ENCODE measurements at regions not wholly inside any gene's neighbourhood (a gene's known extent, or its start where the extent isn't known, plus 50 kb on each side); places are given as distances from the start of the nearest gene placed in this dataset.

DNA sequence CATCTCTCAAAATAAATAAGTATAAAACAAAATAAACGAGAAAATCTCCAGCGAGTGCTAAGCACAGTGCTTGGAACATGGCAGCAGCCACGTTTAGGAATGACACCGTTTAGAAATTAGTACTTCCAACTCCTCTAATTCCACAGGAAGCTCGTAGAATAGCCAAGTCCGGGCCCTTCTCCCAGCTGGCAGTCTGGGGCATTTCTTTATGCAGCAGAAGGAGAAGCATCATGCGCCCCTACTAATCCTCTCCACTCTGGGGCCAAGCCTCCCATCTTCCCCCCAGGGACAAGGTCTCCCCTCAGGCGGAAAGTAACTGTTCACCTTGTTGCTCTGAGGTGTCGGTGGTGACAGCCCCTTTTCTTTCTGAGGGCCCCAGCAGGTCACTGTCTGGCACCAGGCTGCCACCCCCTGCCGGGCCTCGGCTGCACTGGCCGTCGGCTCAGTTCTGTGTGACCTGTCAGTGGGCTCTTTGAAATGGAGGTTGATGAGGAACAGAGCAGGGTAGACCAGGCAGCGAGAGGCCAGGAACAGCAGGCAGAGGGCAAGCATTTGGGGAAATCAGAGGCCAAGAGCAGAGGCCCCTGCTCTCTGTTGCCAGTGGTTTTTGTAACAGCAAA, 113.5 kb upstream of the WWC1 start:
- no peak overlapping the region for H3K4me3 Mint-ChIP-seq
- no peak overlapping the region for H3K27ac Mint-ChIP-seq
- H3K27me3 Mint-ChIP-seq (ENCODE audit: low read depth), result no peaks in the 10 kb centered on the region
- CTCF ChIA-PET, result no interaction called here
- H3K36me3 Mint-ChIP-seq (ENCODE audit: low read depth), result no peaks in the 10 kb centered on the region
- ATAC-seq (no peak), DNase-seq (no peak)
- H3K9me3 Mint-ChIP-seq (ENCODE audit: insufficient read depth), result no peaks in the 10 kb centered on the region
- POLR2A ChIA-PET, result no interaction called here
- H3K4me1 Mint-ChIP-seq (ENCODE audit: low read depth), result no peaks in the 10 kb centered on the region

GRCh38 chr5:168179192-168179593, 112.3 kb upstream of the WWC1 start:
- DNase-seq (no peak), ATAC-seq (no peak)
- Mint-ChIP-seq H3K36me3 (ENCODE audit: low read depth) (no peaks in the 10 kb centered on the region), H3K27ac (no peak overlapping the region), H3K27me3 (ENCODE audit: low read depth) (no peaks in the 10 kb centered on the region), H3K9me3 (ENCODE audit: insufficient read depth) (no peaks in the 10 kb centered on the region), H3K4me3 (no peak overlapping the region), H3K4me1 (ENCODE audit: low read depth) (no peaks in the 10 kb centered on the region)
- ChIA-PET POLR2A (no interaction called here), CTCF (no interaction called here)

DNA sequence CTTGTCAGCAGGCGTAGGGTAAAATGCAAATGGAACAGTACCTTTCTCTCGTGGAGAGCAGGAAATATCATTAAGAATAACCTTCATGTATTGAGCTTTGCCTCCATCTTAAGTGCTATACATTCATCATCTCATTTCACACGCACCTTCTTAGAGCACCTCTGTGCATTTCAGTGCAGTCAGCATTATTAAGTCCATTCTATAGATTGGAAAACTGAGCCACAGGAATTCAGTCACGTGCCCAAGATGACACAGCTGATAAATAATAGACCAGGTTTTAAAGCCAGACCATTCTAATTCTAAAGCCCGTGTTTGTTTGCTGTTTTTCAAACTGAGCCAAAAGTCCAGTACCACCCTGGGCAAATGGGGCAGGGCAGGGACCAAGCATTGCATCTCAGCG, 109.2 kb upstream of the WWC1 start:
- CTCF ChIA-PET, result no interaction called here
- Mint-ChIP-seq H3K27ac (no peak overlapping the region), H3K27me3 (ENCODE audit: low read depth) (no peaks in the 10 kb centered on the region), H3K36me3 (ENCODE audit: low read depth) (no peaks in the 10 kb centered on the region), H3K9me3 (ENCODE audit: insufficient read depth) (no peaks in the 10 kb centered on the region), H3K4me3 (no peak overlapping the region), H3K4me1 (ENCODE audit: low read depth) (no peaks in the 10 kb centered on the region)
- DNase-seq (no peak), ATAC-seq (no peak)
- POLR2A ChIA-PET, result no interaction called here

GRCh38 chr5:168184103-168184502, 107.3 kb upstream of the WWC1 start:
- CTCF ChIA-PET, result no interaction called here
- Mint-ChIP-seq H3K4me1 (ENCODE audit: low read depth) (no peaks in the 10 kb centered on the region), H3K27ac (no peak overlapping the region), H3K27me3 (ENCODE audit: low read depth) (no peaks in the 10 kb centered on the region), H3K9me3 (ENCODE audit: insufficient read depth) (no peaks in the 10 kb centered on the region), H3K36me3 (ENCODE audit: low read depth) (no peaks in the 10 kb centered on the region), H3K4me3 (no peak overlapping the region)
- POLR2A ChIA-PET, result no interaction called here
- no peak for DNase-seq
- no peak for ATAC-seq

GRCh38 chr5:168186289-168187074, 105.0 kb upstream of the WWC1 start:
- Mint-ChIP-seq H3K27me3 (ENCODE audit: low read depth) (no peaks in the 10 kb centered on the region), H3K27ac (no peak overlapping the region), H3K9me3 (ENCODE audit: insufficient read depth) (no peaks in the 10 kb centered on the region), H3K4me3 (no peak overlapping the region), H3K4me1 (ENCODE audit: low read depth) (no peaks in the 10 kb centered on the region), H3K36me3 (ENCODE audit: low read depth) (no peaks in the 10 kb centered on the region)
- ATAC-seq, result no peak
- ChIA-PET POLR2A (no interaction called here), CTCF (no interaction called here)
- DNase-seq, result no peak

DNA sequence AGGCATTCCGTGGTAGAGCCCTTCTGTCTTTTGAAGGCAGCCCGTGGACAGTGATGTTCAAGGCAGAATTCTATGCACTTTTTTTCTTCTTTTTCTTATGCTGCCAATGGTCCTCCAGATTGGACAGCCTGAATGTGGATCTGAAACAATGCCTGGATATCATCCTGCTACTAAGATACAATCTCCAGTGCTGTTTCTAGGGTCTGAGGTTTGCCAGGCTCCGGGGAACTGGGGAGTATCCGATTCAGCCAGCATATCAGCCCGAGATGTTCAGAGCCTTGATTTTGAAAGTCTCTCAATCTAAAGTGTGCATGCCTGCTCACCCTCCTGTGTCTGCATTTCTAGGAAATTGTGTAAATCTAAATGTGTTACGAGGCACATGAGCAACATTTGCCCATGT, 103.8 kb upstream of the WWC1 start:
- Mint-ChIP-seq H3K9me3 (ENCODE audit: insufficient read depth) (no peaks in the 10 kb centered on the region), H3K27ac (no peak overlapping the region), H3K4me1 (ENCODE audit: low read depth) (no peaks in the 10 kb centered on the region), H3K4me3 (no peak overlapping the region), H3K27me3 (ENCODE audit: low read depth) (no peaks in the 10 kb centered on the region), H3K36me3 (ENCODE audit: low read depth) (no peaks in the 10 kb centered on the region)
- DNase-seq (no peak), ATAC-seq (no peak)
- ChIA-PET CTCF (no interaction called here), POLR2A (no interaction called here)

- no peak for DNase-seq
- POLR2A ChIA-PET, result no interaction called here
- Mint-ChIP-seq H3K27ac (no peak overlapping the region), H3K9me3 (ENCODE audit: insufficient read depth) (no peaks in the 10 kb centered on the region), H3K4me3 (no peak overlapping the region), H3K36me3 (ENCODE audit: low read depth) (no peaks in the 10 kb centered on the region), H3K27me3 (ENCODE audit: low read depth) (no peaks in the 10 kb centered on the region), H3K4me1 (ENCODE audit: low read depth) (no peaks in the 10 kb centered on the region)
- no peak for ATAC-seq
- CTCF ChIA-PET, result no interaction called here
Observed at GRCh38 chr5:168188182-168188581, 103.3 kb upstream of the WWC1 start.

GRCh38 chr5:168192120-168192519, 99.3 kb upstream of the WWC1 start:
- Mint-ChIP-seq H3K9me3 (ENCODE audit: insufficient read depth) (no peaks in the 10 kb centered on the region), H3K27me3 (ENCODE audit: low read depth) (no peaks in the 10 kb centered on the region), H3K4me3 (no peak overlapping the region), H3K27ac (no peak overlapping the region), H3K36me3 (ENCODE audit: low read depth) (no peaks in the 10 kb centered on the region), H3K4me1 (ENCODE audit: low read depth) (no peaks in the 10 kb centered on the region)
- ChIA-PET CTCF (no interaction called here), POLR2A (no interaction called here)
- DNase-seq (no peak), ATAC-seq (no peak)

DNA sequence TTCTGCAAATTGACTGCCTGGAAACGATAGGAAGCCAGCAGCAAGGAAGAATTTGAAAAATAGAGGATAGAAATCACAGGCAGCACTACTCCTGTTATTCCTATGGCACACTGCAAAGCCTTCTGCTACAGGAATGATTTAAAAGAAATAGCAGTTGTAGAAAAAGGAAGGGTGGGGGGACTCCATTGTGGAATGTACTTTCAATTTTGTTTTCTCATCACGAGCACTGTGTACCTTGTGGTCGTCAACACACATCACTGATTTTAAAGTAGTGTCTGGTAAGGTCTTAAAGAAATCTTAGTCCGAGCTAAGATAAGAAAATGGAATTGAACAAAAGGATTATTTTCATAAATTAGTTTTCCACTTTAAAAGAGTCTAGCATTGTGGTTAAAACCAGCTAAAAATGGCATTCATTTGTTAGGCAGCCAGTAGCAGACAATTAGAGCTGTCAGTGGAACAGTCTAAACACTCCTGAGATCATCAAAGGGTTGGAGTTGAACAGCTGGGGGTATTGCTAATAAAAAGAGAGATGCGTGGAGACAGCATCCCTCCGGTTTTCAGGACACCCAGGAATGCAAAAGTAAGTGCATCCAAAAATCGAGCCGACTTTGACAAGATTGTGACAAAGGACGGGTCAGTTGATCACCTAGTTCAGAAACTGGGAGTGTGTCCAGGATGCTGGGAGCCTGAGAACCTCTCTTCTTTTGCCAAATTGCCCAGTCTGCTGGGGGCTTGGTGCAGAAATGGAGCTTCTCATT, 97.8 kb upstream of the WWC1 start:
- no peak for DNase-seq
- Mint-ChIP-seq H3K4me1 (ENCODE audit: low read depth) (no peaks in the 10 kb centered on the region), H3K36me3 (ENCODE audit: low read depth) (no peaks in the 10 kb centered on the region), H3K27me3 (ENCODE audit: low read depth) (no peaks in the 10 kb centered on the region), H3K9me3 (ENCODE audit: insufficient read depth) (no peaks in the 10 kb centered on the region), H3K27ac (no peak overlapping the region), H3K4me3 (no peak overlapping the region)
- POLR2A ChIA-PET, result no interaction called here
- CTCF ChIA-PET, result no interaction called here
- no peak for ATAC-seq

DNA sequence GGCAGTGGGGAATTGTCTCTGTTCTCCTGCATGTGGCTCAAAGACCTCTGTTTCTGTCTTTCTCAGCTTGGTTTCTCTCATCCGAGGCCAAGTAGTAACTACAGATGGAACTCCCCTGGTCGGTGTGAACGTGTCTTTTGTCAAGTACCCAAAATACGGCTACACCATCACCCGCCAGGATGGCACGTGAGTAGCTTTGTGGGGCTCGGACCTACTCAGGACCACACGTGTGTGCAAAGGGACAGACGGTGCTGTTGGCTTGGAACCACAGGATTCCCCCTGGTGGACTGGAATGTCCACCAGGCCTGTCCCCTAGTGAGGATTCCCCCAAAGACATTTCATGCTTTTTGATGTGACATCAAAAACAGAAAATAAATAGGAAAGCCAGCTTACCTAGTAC, 96.3 kb upstream of the WWC1 start:
- POLR2A ChIA-PET, result interaction anchor here (0.6 kb wide), 1 partner anchor 229 kb away, joined by 3 read pairs; no protein-coding TSS in a partner anchor

DNA sequence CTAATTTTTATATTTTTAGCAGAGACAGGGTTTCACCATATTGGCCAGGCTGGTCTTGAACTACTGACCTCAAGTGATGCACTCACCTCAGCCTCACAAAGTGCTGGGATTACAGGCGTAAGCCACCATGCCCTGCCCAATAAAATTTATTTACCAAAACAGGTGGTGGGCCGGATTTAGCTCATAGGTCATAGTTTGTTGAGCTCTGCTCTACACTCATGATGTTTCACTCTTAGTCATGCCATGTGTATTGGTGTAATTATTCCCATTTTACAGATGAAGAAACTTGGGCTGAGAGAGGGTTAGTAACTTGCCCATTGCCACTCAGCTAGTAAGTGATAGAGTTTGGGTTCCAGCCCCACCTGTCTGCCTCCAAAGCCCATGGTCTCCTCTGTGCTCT, 93.1 kb upstream of the WWC1 start:
- no peaks in the 10 kb centered on the region for H3K9me3 Mint-ChIP-seq (ENCODE audit: insufficient read depth)
- ChIA-PET POLR2A (no interaction called here), CTCF (no interaction called here)
- H3K27me3 Mint-ChIP-seq (ENCODE audit: low read depth), result no peaks in the 10 kb centered on the region
- H3K36me3 Mint-ChIP-seq (ENCODE audit: low read depth), result no peaks in the 10 kb centered on the region
- ATAC-seq (no peak), DNase-seq (no peak)
- no peaks in the 10 kb centered on the region for H3K4me1 Mint-ChIP-seq (ENCODE audit: low read depth)
- no peak overlapping the region for H3K27ac Mint-ChIP-seq
- no peak overlapping the region for H3K4me3 Mint-ChIP-seq

More for the DNA sequence above, 96.3 kb upstream of the WWC1 start:
- Mint-ChIP-seq H3K9me3 (ENCODE audit: insufficient read depth) (no peaks in the 10 kb centered on the region), H3K4me3 (no peak overlapping the region), H3K36me3 (ENCODE audit: low read depth) (no peaks in the 10 kb centered on the region), H3K27ac (no peak overlapping the region), H3K27me3 (ENCODE audit: low read depth) (no peaks in the 10 kb centered on the region), H3K4me1 (ENCODE audit: low read depth) (no peaks in the 10 kb centered on the region)
- DNase-seq, result no peak
- CTCF ChIA-PET, result no interaction called here
- ATAC-seq, result no peak

GRCh38 chr5:168202996-168203395, 88.4 kb upstream of the WWC1 start:
- Mint-ChIP-seq H3K27ac (no peak overlapping the region), H3K36me3 (ENCODE audit: low read depth) (no peaks in the 10 kb centered on the region), H3K4me1 (ENCODE audit: low read depth) (no peaks in the 10 kb centered on the region), H3K4me3 (no peak overlapping the region), H3K27me3 (ENCODE audit: low read depth) (no peaks in the 10 kb centered on the region), H3K9me3 (ENCODE audit: insufficient read depth) (no peaks in the 10 kb centered on the region)
- no peak for DNase-seq
- ATAC-seq, result no peak
- POLR2A ChIA-PET, result no interaction called here
- CTCF ChIA-PET, result interaction anchor here (1.1 kb wide), 1 partner anchor 17 kb away, joined by 3 read pairs; no protein-coding TSS in a partner anchor

All from activated CD8-positive, alpha-beta T cell treated with anti-CD3 and anti-CD28 coated beads, Interleukin-2, amount 10 ng/mL, durations not matched to agents 7 days and 5 days (primary cell).